SH-SY5Y (cell line): ENCODE measurements at regions not wholly inside any gene's neighbourhood (a gene's known extent, or its start where the extent isn't known, plus 50 kb on each side); places are given as distances from the start of the nearest gene placed in this dataset.

Source experiments
- GATA2 ChIP-seq: IDR thresholded peaks from 2 replicates; pipeline ENCODE4 v1.6.1; 2011; ENCODE audit warnings: mild to moderate bottlenecking, low read depth, low read length
- GATA3 ChIP-seq: IDR thresholded peaks from 2 replicates; pipeline ENCODE4 v1.6.1; 2011; ENCODE audit warnings: low read depth, mild to moderate bottlenecking, low read length, moderate library complexity

DNA sequence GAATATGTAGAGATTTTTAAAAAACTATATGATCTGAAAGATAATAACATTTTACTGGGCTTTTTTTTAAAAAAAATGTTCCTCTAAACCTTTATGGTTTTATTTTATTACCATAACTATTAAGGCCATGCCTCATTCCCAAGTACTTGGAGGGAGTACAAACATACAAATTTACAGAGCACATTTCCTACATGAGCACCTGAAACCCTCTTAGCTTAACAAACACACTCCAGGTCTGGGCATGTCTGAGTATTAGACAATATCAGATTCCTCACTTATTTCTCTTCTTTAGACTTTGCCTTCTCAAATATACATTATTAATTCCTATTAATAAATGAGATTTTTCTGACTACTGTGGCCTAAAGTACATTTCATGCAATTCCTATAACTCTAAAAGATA is 319.2 kb downstream of the SLCO4C1 start:
- TF ChIP-seq GATA3, result no peak
- TF ChIP-seq GATA2, result no peak

DNA sequence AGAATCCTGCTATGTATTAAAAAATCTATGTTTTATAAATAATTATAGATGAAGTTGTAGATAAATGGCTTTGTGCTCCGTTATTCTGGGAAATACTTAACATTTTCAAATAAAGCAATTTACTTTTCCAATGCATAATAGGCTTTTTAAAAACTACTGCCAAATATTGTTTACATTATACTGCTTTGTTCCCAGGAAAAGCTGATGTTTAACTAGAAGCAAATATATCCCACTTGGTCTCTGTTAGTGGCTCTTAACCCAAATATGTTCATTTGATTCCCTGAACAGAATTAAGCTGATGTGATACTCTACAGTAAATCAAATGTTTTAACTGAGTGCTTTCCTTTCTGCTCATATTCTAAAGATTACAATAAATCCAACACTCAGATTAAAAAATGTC is 326.3 kb downstream of the SLCO4C1 start:
- TF ChIP-seq GATA3 (no peak), GATA2 (no peak)

DNA sequence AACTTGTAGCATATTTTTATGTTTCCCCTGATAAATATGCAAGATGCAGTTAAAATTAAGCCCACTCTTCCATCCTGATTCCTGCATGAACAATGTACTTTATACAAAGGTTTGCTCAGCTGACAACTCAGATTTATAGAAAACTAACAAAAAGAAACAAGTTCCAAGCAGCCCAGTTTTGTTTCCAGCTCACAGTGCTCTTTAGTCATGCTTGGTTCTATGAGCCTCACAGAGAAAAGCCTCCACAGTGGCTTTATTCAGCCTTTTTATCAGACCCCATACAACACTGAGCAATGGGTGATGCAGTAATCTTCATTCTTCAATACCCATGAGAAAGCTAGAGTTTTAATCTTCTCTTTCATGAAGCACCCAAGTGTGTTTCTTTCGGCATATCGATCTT is 329.6 kb downstream of the SLCO4C1 start:
- TF ChIP-seq GATA2 (no peak), GATA3 (no peak)

DNA sequence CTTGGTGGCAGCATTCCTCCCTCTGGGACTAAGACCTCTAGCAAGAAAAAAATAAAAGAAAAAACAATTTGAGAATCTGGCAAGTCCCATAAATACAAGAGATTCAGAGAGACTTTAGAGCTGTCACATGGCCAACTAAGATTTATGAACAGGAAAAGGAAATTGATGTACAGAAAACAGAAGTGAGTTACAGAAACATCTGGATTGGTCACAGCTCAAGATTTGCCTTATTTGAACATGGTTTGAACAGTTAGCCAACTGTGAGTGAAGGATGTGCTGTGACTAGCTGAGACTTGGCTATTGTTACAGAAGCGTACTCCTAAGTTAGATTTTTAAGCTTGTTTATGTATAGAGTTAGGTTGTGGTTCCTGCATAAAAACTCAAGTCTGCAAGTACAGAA is 340.2 kb downstream of the SLCO4C1 start:
- TF ChIP-seq GATA2 (no peak), GATA3 (no peak)

DNA sequence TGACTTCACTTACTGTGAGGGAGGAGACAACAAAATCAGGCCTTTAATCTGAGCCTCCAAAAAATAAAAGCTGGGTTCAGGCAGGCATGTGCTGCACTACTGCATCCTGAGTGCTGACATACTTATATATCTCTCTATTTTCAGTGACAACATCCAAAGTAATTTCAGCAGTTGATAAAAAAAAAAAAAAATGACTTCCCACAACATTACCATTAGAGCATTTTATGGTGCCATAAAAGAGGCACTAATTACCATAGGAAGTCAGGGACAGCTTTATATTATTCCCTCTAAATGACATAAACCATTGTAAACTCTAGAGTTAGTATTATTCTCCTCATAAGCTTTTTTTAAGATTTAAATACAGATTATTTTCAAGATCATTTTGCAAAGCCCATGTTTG is 346.1 kb downstream of the SLCO4C1 start:
- TF ChIP-seq GATA2, result no peak

GRCh38 chr5:101948615-101949014 is 347.5 kb downstream of the SLCO4C1 start:
- no peak for TF ChIP-seq GATA2
- TF ChIP-seq GATA3, result no peak

GRCh38 chr5:101943784-101944183 is 352.3 kb downstream of the SLCO4C1 start:
- no peak for TF ChIP-seq GATA3
- no peak for TF ChIP-seq GATA2

- TF ChIP-seq GATA2, result no peak
- TF ChIP-seq GATA3, result no peak
These were observed 353.7 kb downstream of the SLCO4C1 start for GRCh38 chr5:101942321-101942882.

DNA sequence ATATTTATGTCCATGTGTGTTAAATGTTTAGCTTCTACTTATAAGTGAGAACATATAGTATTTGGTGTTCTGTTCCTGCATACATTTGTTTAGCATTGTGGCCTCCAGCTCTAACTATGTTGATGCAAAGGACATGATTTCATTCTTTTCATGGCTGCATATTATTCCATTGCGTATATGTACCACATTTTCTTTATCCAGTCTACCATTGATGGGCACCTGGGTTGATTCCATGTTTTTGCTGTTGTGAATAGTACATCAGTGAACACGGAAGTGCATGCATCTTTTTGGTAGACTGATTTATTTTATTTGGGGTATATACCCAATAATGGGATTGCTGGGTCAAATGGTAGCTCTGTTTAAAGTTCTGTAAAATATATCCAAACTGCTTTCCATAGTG is 359.0 kb downstream of the SLCO4C1 start:
- TF ChIP-seq GATA2 (no peak), GATA3 (no peak)

- TF ChIP-seq GATA3, result no peak
- TF ChIP-seq GATA2, result no peak
These were observed 361.0 kb downstream of the SLCO4C1 start for GRCh38 chr5:101935086-101935485.

DNA sequence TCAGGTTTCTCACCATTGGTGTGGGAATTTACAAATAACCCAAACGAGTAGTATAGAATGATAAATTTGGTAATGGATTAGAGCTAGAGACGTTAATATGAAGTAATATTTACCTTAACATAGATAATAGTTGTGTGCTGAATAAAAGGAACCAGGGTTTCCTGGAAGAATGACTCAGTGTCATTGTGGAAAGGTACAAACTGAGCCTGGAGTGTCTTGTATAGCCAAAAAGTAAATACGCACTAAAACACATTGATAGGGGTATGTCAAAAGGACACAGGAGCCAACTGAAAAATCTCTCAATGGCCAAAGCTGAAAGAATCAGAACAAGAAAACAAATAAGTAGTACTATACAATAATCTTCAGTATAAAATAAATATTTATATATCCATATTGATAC is 363.5 kb downstream of the SLCO4C1 start:
- no peak for TF ChIP-seq GATA3
- no peak for TF ChIP-seq GATA2

DNA sequence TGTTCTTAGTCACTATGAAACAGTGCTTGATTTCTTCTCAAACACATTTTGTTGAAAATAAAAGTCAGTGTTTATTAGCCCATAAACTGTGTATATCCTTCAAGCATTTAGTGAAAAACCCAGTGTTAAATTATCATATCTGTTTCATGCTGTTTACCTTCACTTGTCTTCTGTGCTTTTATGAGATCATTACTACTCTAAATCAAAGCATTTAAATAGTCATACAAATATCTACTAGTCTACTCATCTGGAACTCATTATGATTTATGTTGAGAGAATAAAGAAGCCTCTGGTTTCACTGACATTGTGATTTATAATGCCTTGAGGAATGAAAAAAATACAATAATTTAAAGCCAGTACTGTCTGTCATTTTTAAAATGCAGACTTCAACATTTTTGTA is 366.5 kb downstream of the SLCO4C1 start:
- TF ChIP-seq GATA3 (no peak), GATA2 (no peak)

GRCh38 chr5:101917166-101917565 is 378.9 kb downstream of the SLCO4C1 start:
- no peak for TF ChIP-seq GATA3
- no peak for TF ChIP-seq GATA2

GRCh38 chr5:101915554-101915953 is 380.5 kb downstream of the SLCO4C1 start:
- TF ChIP-seq GATA3 (no peak), GATA2 (no peak)

GRCh38 chr5:101904736-101905135 is 391.3 kb downstream of the SLCO4C1 start:
- TF ChIP-seq GATA3 (no peak), GATA2 (no peak)

GRCh38 chr5:101897914-101898313 is 398.2 kb downstream of the SLCO4C1 start:
- TF ChIP-seq GATA2 (no peak), GATA3 (no peak)
